ENCODE measurements at regions not wholly inside any gene's neighbourhood (a gene's known extent, or its start where the extent isn't known, plus 50 kb on each side); places are given as distances from the start of the nearest gene placed in this dataset.

GRCh38 chr4:101584306-101584705 is 206.2 kb upstream of the BANK1 start:
- DNase-seq = no peak
- H3K27me3 ChIP-seq (ENCODE audit: control insufficient read depth, insufficient read depth, low read length) = no peaks in the 10 kb centered on the region
- no peak overlapping the region for H3K4me3 ChIP-seq (ENCODE audit: insufficient read depth, low read depth, low read length)
- H3K36me3 ChIP-seq (replicated peaks; ENCODE audit: control insufficient read depth, insufficient read depth, low read length) = no peaks in the 10 kb centered on the region

DNA sequence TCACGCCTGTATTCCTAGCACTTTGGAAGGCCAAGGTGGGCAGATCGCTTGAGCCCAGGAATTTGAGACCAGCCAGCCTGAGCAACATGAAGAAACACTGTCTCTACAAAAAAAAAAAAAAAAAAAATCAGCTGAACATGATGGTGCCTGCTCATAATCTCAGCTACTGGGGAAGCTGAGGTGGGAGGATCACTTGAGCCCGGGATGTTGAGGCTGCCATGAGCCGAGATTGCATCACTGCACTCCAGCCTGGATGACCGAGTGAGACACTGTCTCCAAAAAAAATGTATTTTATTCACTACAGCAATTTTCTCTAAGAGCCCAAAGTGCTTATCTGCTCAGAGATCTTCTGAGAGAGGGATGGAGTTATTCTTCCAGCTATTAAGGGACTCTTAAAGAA is 215.8 kb upstream of the PPP3CA start:
- no peaks in the 10 kb centered on the region for H3K27me3 ChIP-seq (ENCODE audit: control insufficient read depth, insufficient read depth, low read length)
- no peaks in the 10 kb centered on the region for H3K36me3 ChIP-seq (replicated peaks; ENCODE audit: control insufficient read depth, insufficient read depth, low read length)
- no peak for DNase-seq
- no peak overlapping the region for H3K4me3 ChIP-seq (ENCODE audit: insufficient read depth, low read depth, low read length)

DNA sequence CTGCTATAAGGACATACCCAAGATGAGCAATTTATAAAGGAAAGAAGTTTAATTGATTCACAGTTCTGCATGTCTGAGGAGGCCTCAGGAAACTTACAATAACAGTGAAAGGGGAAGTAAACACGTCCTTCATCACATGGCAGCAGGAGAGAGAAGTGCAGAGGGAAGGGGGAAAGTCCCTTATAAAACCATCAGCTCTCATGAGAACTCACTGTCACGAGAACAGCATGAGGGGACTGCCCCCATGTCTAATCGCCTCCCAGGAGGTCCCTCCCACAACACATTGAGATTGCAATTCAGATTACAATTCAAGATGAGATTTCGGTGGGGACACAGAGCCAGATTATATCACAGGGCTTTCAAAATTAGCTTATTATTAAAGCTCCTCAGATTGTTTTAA is 209.5 kb upstream of the PPP3CA start:
- Histone ChIP-seq H3K36me3 (replicated peaks; ENCODE audit: control insufficient read depth, insufficient read depth, low read length) (no peaks in the 10 kb centered on the region), H3K27me3 (ENCODE audit: control insufficient read depth, insufficient read depth, low read length) (no peaks in the 10 kb centered on the region), H3K4me3 (ENCODE audit: insufficient read depth, low read depth, low read length) (no peak overlapping the region)
- DNase-seq = no peak

DNA sequence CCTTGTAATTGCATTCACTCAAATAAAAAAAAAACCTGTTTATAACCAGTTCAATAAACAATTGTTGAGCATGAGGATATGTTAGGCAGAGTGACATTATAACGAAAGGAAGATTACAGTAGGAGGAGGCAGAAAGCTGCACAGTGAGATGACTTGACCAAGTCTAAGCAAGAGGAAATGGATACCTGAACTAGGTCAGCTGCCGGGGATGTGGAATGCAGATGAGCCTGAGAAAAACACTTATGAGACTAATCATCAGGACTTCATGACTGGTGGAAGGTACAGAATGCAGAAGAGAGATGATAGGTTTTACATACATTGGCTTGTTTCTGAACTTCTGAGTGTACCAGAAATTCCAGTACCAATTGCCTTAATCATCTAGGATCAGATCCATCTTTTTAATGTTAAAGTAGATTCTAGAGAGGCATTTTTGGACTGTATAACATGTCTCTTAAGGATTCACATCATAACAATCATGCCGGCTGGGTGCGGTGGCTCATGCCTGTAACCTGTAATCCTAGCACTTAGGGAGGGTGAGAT is 208.1 kb upstream of the PPP3CA start:
- no peak overlapping the region for H3K4me3 ChIP-seq (ENCODE audit: insufficient read depth, low read depth, low read length)
- DNase-seq = no peak
- no peaks in the 10 kb centered on the region for H3K36me3 ChIP-seq (replicated peaks; ENCODE audit: control insufficient read depth, insufficient read depth, low read length)
- no peaks in the 10 kb centered on the region for H3K27me3 ChIP-seq (ENCODE audit: control insufficient read depth, insufficient read depth, low read length)

- DNase-seq = no peak
- no peak overlapping the region for H3K4me3 ChIP-seq (ENCODE audit: insufficient read depth, low read depth, low read length)
Measured at GRCh38 chr4:101540336-101540735, 193.0 kb upstream of the PPP3CA start.

GRCh38 chr4:101528526-101528925 is 181.2 kb upstream of the PPP3CA start:
- no peaks in the 10 kb centered on the region for H3K27me3 ChIP-seq (ENCODE audit: control insufficient read depth, insufficient read depth, low read length)
- no peak overlapping the region for H3K4me3 ChIP-seq (ENCODE audit: insufficient read depth, low read depth, low read length)
- no peaks in the 10 kb centered on the region for H3K36me3 ChIP-seq (replicated peaks; ENCODE audit: control insufficient read depth, insufficient read depth, low read length)
- no peak for DNase-seq

More at GRCh38 chr4:101540336-101540735, 193.0 kb upstream of the PPP3CA start:
- no peaks in the 10 kb centered on the region for H3K36me3 ChIP-seq (replicated peaks; ENCODE audit: control insufficient read depth, insufficient read depth, low read length)
- H3K27me3 ChIP-seq (ENCODE audit: control insufficient read depth, insufficient read depth, low read length) = no peaks in the 10 kb centered on the region

DNA sequence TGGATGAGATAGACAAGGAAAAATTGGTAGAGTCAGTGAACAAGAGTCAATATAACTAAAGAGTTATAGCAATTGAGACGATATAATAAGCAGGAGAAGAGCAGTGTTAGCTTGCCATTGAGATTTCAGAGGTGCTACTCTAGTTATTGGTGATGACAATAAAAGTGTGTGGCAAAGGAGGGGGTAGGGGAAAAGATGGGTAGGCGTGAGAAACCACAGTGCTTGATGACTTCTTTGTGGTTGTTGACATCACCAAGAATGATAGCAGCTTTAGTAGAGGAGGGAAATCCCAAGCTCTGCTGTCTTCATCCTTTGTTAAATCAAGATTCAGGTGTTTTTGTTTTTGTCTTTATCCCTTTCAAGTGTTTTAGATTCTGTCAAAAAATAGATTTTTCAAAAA is 179.9 kb upstream of the PPP3CA start:
- no peak overlapping the region for H3K4me3 ChIP-seq (ENCODE audit: insufficient read depth, low read depth, low read length)
- H3K27me3 ChIP-seq (ENCODE audit: control insufficient read depth, insufficient read depth, low read length) = no peaks in the 10 kb centered on the region
- no peak for DNase-seq
- no peaks in the 10 kb centered on the region for H3K36me3 ChIP-seq (replicated peaks; ENCODE audit: control insufficient read depth, insufficient read depth, low read length)

- H3K27me3 ChIP-seq (ENCODE audit: control insufficient read depth, insufficient read depth, low read length) = no peaks in the 10 kb centered on the region
- no peaks in the 10 kb centered on the region for H3K36me3 ChIP-seq (replicated peaks; ENCODE audit: control insufficient read depth, insufficient read depth, low read length)
- H3K4me3 ChIP-seq (ENCODE audit: insufficient read depth, low read depth, low read length) = no peak overlapping the region
- DNase-seq = no peak
Measured at GRCh38 chr4:101515566-101515965, 168.2 kb upstream of the PPP3CA start.

GRCh38 chr4:101515099-101515498 is 167.8 kb upstream of the PPP3CA start:
- DNase-seq = no peak
- no peaks in the 10 kb centered on the region for H3K36me3 ChIP-seq (replicated peaks; ENCODE audit: control insufficient read depth, insufficient read depth, low read length)
- H3K27me3 ChIP-seq (ENCODE audit: control insufficient read depth, insufficient read depth, low read length) = no peaks in the 10 kb centered on the region
- no peak overlapping the region for H3K4me3 ChIP-seq (ENCODE audit: insufficient read depth, low read depth, low read length)

- no peak for DNase-seq
- Histone ChIP-seq H3K4me3 (ENCODE audit: insufficient read depth, low read depth, low read length) (no peak overlapping the region), H3K27me3 (ENCODE audit: control insufficient read depth, insufficient read depth, low read length) (no peaks in the 10 kb centered on the region), H3K36me3 (replicated peaks; ENCODE audit: control insufficient read depth, insufficient read depth, low read length) (no peaks in the 10 kb centered on the region)
Measured at GRCh38 chr4:101512416-101512815, 165.1 kb upstream of the PPP3CA start.

DNA sequence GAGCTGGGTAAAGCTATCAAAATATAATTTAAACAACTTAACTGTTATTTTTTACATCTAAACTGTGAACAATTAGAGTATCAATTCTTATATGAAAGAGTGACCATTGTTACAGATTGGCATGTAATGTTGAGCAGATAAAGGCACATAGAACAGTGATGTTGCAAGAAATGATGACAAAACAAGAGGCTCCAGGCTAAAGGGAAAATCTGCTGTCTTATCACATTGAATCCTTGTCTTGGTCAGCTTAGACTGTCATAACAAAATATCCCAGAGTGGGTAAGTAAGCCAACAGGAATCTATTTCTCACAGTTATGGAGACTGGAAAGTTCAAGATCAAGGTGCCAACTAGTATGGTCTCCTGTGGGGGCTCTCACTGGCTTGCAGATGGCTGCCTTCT is 154.1 kb upstream of the PPP3CA start:
- H3K27me3 ChIP-seq (ENCODE audit: control insufficient read depth, insufficient read depth, low read length) = no peaks in the 10 kb centered on the region
- H3K4me3 ChIP-seq (ENCODE audit: insufficient read depth, low read depth, low read length) = no peak overlapping the region
- H3K36me3 ChIP-seq (replicated peaks; ENCODE audit: control insufficient read depth, insufficient read depth, low read length) = no peaks in the 10 kb centered on the region
- no peak for DNase-seq

- Histone ChIP-seq H3K4me3 (ENCODE audit: insufficient read depth, low read depth, low read length) (no peak overlapping the region), H3K36me3 (replicated peaks; ENCODE audit: control insufficient read depth, insufficient read depth, low read length) (no peaks in the 10 kb centered on the region), H3K27me3 (ENCODE audit: control insufficient read depth, insufficient read depth, low read length) (no peaks in the 10 kb centered on the region)
- DNase-seq = no peak
Measured at GRCh38 chr4:101500742-101501141, 153.4 kb upstream of the PPP3CA start.

GRCh38 chr4:101475246-101475645 is 127.9 kb upstream of the PPP3CA start:
- Histone ChIP-seq H3K36me3 (replicated peaks; ENCODE audit: control insufficient read depth, insufficient read depth, low read length) (no peaks in the 10 kb centered on the region), H3K27me3 (ENCODE audit: control insufficient read depth, insufficient read depth, low read length) (no peaks in the 10 kb centered on the region), H3K4me3 (ENCODE audit: insufficient read depth, low read depth, low read length) (no peak overlapping the region)
- DNase-seq = no peak

GRCh38 chr4:101471201-101471600 is 123.9 kb upstream of the PPP3CA start:
- no peaks in the 10 kb centered on the region for H3K36me3 ChIP-seq (replicated peaks; ENCODE audit: control insufficient read depth, insufficient read depth, low read length)
- no peaks in the 10 kb centered on the region for H3K27me3 ChIP-seq (ENCODE audit: control insufficient read depth, insufficient read depth, low read length)
- no peak overlapping the region for H3K4me3 ChIP-seq (ENCODE audit: insufficient read depth, low read depth, low read length)
- no peak for DNase-seq

DNA sequence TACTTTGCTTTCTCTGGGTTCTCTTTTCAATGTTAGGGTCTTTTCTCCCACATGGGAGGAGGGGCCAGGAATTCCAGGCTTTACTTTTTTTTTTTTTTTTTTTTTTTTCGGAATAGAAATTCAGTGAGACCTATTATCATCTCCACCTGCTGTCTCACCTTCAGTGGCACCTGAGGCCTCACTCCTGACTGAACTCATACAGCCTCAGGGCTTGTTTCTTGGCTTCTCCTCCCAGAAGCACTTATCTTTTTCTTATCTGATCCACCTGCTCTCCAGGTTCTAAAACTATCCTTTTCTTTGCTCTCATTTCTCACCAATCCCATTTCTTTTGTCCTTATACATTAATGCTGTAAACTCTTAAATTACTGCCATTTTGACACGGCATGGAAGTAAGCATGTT is 117.3 kb upstream of the PPP3CA start:
- Histone ChIP-seq H3K27me3 (ENCODE audit: control insufficient read depth, insufficient read depth, low read length) (no peaks in the 10 kb centered on the region), H3K4me3 (ENCODE audit: insufficient read depth, low read depth, low read length) (no peak overlapping the region)
- no peak for DNase-seq

GRCh38 chr4:101458914-101459313 is 111.6 kb upstream of the PPP3CA start:
- H3K4me3 ChIP-seq (ENCODE audit: insufficient read depth, low read depth, low read length) = no peak overlapping the region
- DNase-seq = no peak
- H3K27me3 ChIP-seq (ENCODE audit: control insufficient read depth, insufficient read depth, low read length) = no peaks in the 10 kb centered on the region
- H3K36me3 ChIP-seq (replicated peaks; ENCODE audit: control insufficient read depth, insufficient read depth, low read length) = no peaks in the 10 kb centered on the region

More for the DNA sequence above, 117.3 kb upstream of the PPP3CA start:
- H3K36me3 ChIP-seq (replicated peaks; ENCODE audit: control insufficient read depth, insufficient read depth, low read length) = no peaks in the 10 kb centered on the region
